Stimulated activated CD4-positive, alpha-beta T cell treated with anti-CD3 and anti-CD28 coated beads, Interleukin-15, amount 100 ng/mL, for 24 hours (primary cell): ENCODE measurements at regions not wholly inside any gene's neighbourhood (a gene's known extent, or its start where the extent isn't known, plus 50 kb on each side); places are given as distances from the start of the nearest gene placed in this dataset.
"Not testable (repeated sequence)": the region's sequence is repeated elsewhere in the genome, so short reads cannot be mapped to it uniquely, and the experiment has no call there.

Experiments
- DNase-seq: peaks from one replicate; pipeline ENCODE4 v3.0.0-alpha.2; 2020

DNA sequence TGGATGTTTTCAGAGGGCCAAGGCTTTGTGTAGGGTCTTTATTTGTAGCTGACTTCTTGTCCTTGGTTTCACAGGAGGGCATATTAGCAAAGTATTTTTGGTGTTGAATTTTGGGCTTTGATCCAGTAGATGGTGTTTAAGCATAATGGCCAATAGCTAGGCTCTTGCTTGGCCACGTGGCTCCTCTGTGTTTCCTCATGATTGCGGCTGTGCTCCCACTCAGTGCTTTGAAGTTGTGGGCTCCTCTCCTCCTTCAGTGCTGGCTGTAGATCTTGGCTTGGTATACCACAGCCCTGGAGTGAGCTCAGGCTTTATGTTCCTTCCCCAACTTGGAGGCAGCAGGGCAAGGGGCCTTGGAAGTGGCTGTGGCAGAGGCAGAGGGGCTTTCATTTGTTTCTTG is 107.2 kb upstream of the CENPE start:
- DNase-seq: no peak

- no peak for DNase-seq
Measured at GRCh38 chr4:103303011-103303410, 104.9 kb upstream of the CENPE start.

GRCh38 chr4:103292959-103293358 is 94.8 kb upstream of the CENPE start:
- no peak for DNase-seq

GRCh38 chr4:103292373-103292772 is 94.2 kb upstream of the CENPE start:
- DNase-seq: no peak

- no peak for DNase-seq
Measured at GRCh38 chr4:103289186-103289585, 91.0 kb upstream of the CENPE start.

DNA sequence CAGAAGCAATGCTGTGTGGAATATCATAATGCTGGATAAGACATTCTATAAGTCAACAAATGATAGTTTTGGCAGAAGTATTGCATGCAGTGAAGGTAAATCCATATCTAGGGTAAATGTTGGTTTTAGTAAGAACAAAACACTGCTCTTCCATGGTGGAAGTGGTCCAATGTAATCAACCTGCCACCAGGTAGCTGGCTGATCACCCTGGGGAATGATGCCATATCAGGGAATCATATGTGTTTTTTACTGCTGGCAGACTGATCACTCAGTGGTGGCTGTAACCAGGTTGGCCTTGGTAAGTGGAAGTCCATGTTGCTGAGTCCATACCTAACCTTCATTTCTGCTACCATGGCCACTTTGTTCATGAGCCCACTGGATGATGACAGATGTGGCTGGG is 74.0 kb upstream of the CENPE start:
- DNase-seq: no peak

DNA sequence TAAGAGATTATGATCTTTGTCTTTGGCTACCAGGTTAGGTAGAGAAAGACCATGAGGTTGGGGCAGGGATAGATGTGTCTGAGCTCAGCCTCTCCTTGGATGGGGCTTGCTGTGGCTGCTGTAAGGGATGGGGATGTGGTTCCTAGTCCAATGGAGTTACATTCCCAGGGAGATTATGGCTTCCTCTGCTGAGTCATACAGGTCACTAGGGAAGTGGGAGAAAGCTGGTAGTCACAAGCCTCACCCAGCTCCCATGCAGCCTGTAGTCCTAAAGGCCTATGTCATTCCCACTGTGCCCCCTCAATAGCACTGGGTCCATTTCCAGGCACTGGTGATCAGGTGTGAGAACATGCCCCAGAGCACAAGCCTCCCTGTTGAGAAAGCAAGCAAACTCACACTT is 70.6 kb upstream of the CENPE start:
- DNase-seq: no peak

GRCh38 chr4:103264905-103265304 is 66.8 kb upstream of the CENPE start:
- no peak for DNase-seq

DNA sequence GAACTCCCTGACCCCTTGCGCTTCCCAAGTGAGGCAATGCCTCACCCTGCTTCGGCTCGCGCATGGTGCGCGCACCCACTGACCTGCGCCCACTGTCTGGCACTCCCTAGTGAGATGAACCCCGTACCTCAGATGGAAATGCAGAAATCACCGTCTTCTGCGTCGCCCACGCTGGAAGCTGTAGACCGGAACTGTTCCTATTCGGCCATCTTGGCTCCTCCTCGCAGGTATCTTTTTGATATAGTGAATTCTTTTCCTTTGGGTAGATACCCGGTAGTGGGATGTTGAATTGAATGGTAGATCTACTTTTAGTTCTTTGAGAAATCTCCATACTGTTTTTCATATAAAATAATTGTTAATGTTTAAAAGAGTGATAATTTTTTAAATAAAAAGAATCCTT is 57.9 kb upstream of the CENPE start:
- not testable (repeated sequence) for DNase-seq
